ENCODE measurements at regions not wholly inside any gene's neighbourhood (a gene's known extent, or its start where the extent isn't known, plus 50 kb on each side); places are given as distances from the start of the nearest gene placed in this dataset.

GRCh38 chr12:67926063-67926462, 63.2 kb upstream of the IFNG-AS1 start:
- no peak overlapping the region for H3K27ac Mint-ChIP-seq
- no peak for ATAC-seq (ENCODE audit: low read depth)

GRCh38 chr12:67927324-67927723, 61.9 kb upstream of the IFNG-AS1 start:
- H3K4me1 Mint-ChIP-seq: no peaks in the 10 kb centered on the region
- no peak for ATAC-seq (ENCODE audit: low read depth)
- no peak overlapping the region for H3K27ac Mint-ChIP-seq
- TF ChIP-seq CTCF (IDR thresholded peaks at IDR 0.05): no peak
- no peaks in the 10 kb centered on the region for H3K36me3 Mint-ChIP-seq (ENCODE audit: low read depth)
- DNase-seq: no peak
- POLR2A ChIA-PET: no interaction called here
- CTCF ChIA-PET: interaction anchor here (0.5 to 1.6 kb wide), 2 partner anchors 571 to 763 kb away, joined by 3 to 4 read pairs; no protein-coding TSS in a partner anchor
- H3K4me3 Mint-ChIP-seq: no peak overlapping the region
- intact Hi-C loops (cut with micrococcal nuclease): no loop called here
- no peaks in the 10 kb centered on the region for H3K9me3 Mint-ChIP-seq
- no peaks in the 10 kb centered on the region for H3K27me3 Mint-ChIP-seq

More at GRCh38 chr12:67926063-67926462, 63.2 kb upstream of the IFNG-AS1 start:
- no peak for TF ChIP-seq CTCF (IDR thresholded peaks at IDR 0.05)
- intact Hi-C loops (cut with micrococcal nuclease): no loop called here
- H3K9me3 Mint-ChIP-seq: no peaks in the 10 kb centered on the region
- ChIA-PET POLR2A (no interaction called here), CTCF (interaction anchor here (1.5 to 1.6 kb wide), 2 partner anchors 10 to 570 kb away, joined by 3 read pairs; no protein-coding TSS in a partner anchor)
- no peak overlapping the region for H3K4me3 Mint-ChIP-seq
- no peaks in the 10 kb centered on the region for H3K36me3 Mint-ChIP-seq (ENCODE audit: low read depth)
- no peak for DNase-seq
- H3K27me3 Mint-ChIP-seq: no peaks in the 10 kb centered on the region
- H3K4me1 Mint-ChIP-seq: no peaks in the 10 kb centered on the region

GRCh38 chr12:67927815-67928214, 61.4 kb upstream of the IFNG-AS1 start:
- Mint-ChIP-seq H3K27me3 (no peaks in the 10 kb centered on the region), H3K36me3 (ENCODE audit: low read depth) (no peaks in the 10 kb centered on the region), H3K4me3 (no peak overlapping the region), H3K27ac (no peak overlapping the region), H3K9me3 (no peaks in the 10 kb centered on the region), H3K4me1 (no peaks in the 10 kb centered on the region)
- intact Hi-C loops (cut with micrococcal nuclease): no loop called here
- TF ChIP-seq CTCF (IDR thresholded peaks at IDR 0.05): no peak
- ChIA-PET CTCF (no interaction called here), POLR2A (no interaction called here)
- no peak for DNase-seq
- ATAC-seq (ENCODE audit: low read depth): no peak

GRCh38 chr12:67928621-67929383, 60.4 kb upstream of the IFNG-AS1 start:
- no peaks in the 10 kb centered on the region for H3K27me3 Mint-ChIP-seq
- CTCF ChIA-PET: no interaction called here
- intact Hi-C loops (cut with micrococcal nuclease): no loop called here
- H3K4me3 Mint-ChIP-seq: no peak overlapping the region
- H3K27ac Mint-ChIP-seq: no peak overlapping the region
- no peak for TF ChIP-seq CTCF (IDR thresholded peaks at IDR 0.05)
- POLR2A ChIA-PET: no interaction called here
- no peaks in the 10 kb centered on the region for H3K4me1 Mint-ChIP-seq
- ATAC-seq (ENCODE audit: low read depth): no peak
- no peaks in the 10 kb centered on the region for H3K36me3 Mint-ChIP-seq (ENCODE audit: low read depth)
- no peak for DNase-seq
- H3K9me3 Mint-ChIP-seq: no peaks in the 10 kb centered on the region

- DNase-seq: no peak
These were observed 59.9 kb upstream of the IFNG-AS1 start for GRCh38 chr12:67929384-67929772.

More at GRCh38 chr12:67929384-67929772, 59.9 kb upstream of the IFNG-AS1 start:
- Mint-ChIP-seq H3K36me3 (ENCODE audit: low read depth) (no peaks in the 10 kb centered on the region), H3K27ac (no peak overlapping the region), H3K4me1 (no peaks in the 10 kb centered on the region), H3K9me3 (no peaks in the 10 kb centered on the region), H3K4me3 (no peak overlapping the region), H3K27me3 (no peaks in the 10 kb centered on the region)
- POLR2A ChIA-PET: no interaction called here
- intact Hi-C loops (cut with micrococcal nuclease): no loop called here
- CTCF ChIA-PET: no interaction called here
- no peak for TF ChIP-seq CTCF (IDR thresholded peaks at IDR 0.05)
- ATAC-seq (ENCODE audit: low read depth): no peak

Data from activated B cell treated with CpG ODN at 0.5 μM for 24 hours (primary cell).